SK-N-MC (cell line): ENCODE measurements at regions not wholly inside any gene's neighbourhood (a gene's known extent, or its start where the extent isn't known, plus 50 kb on each side); places are given as distances from the start of the nearest gene placed in this dataset.
A peak's percentile ranks its signal among the peaks of the same experiment; 100 is the strongest.

Experiments
- DNase-seq: peaks from one replicate; pipeline ENCODE4 v3.0.0-alpha.2; 2011; ENCODE audit warnings: low read depth, low spot score
- H3K27ac ChIP-seq: fragments of 200-600 bp; sonication (generic); 2 replicates; pipeline ENCODE4 v1.5.1; 2016; ENCODE audit warnings: mixed run types
- H3K36me3 ChIP-seq: fragments of 200-600 bp; sonication (generic); 2 replicates; pipeline ENCODE4 v1.6.1; 2017; ENCODE audit warnings: antibody characterized with exemption, low read length, mixed read lengths; ENCODE audit not compliant: insufficient read depth
- H3K4me3 ChIP-seq: fragments of 200-600 bp; sonication (generic); 2 replicates; pipeline ENCODE4 v1.5.1; 2016
- H3K9ac ChIP-seq: fragments of 200-600 bp; sonication (generic); 2 replicates; pipeline ENCODE4 v1.8.0; 2017; ENCODE audit warnings: mixed run types, mixed read lengths; ENCODE audit not compliant: insufficient read length
- H3K9me3 ChIP-seq: fragments of 200-600 bp; sonication (generic); 2 replicates; pipeline ENCODE4 v1.6.1; 2017; ENCODE audit warnings: low read depth, mild to moderate bottlenecking, antibody characterized with exemption, low read length, moderate library complexity, mixed read lengths
- EZH2 ChIP-seq: fragments of 200-600 bp; sonication (generic); IDR thresholded peaks from one replicate; pipeline ENCODE4 v1.6.1; 2017; ENCODE audit warnings: antibody characterized with exemption
- FOXP2 ChIP-seq: optimal IDR thresholded peaks from 2 replicates; pipeline ENCODE3; 2011; ENCODE audit warnings: mild to moderate bottlenecking, moderate library complexity; ENCODE audit not compliant: insufficient read depth; ENCODE audit errors: extremely low read length, control extremely low read depth
- POLR2AphosphoS5 ChIP-seq: IDR thresholded peaks from 2 replicates; pipeline ENCODE4 v1.6.1; 2012; ENCODE audit warnings: mild to moderate bottlenecking, low read depth, low read length, borderline replicate concordance

- peak overlapping the region; percentile 37; the same call in 1 of the 2 replicates for H3K27ac ChIP-seq
- no peak for TF ChIP-seq EZH2
- no peak for TF ChIP-seq POLR2AphosphoS5
- no peak for TF ChIP-seq FOXP2
Observed at GRCh38 chr4:188552741-188553275, 413.6 kb downstream of the TRIML1 start.

GRCh38 chr4:188554413-188554812 lies 415.2 kb downstream of the TRIML1 start:
- Histone ChIP-seq H3K4me3 (no peak overlapping the region), H3K36me3 (no peaks in the 10 kb centered on the region), H3K27ac (no peak overlapping the region), H3K9me3 (no peaks in the 10 kb centered on the region), H3K9ac (no peak overlapping the region)
- DNase-seq = no peak
- no peak for TF ChIP-seq EZH2
- TF ChIP-seq POLR2AphosphoS5 = no peak
- no peak for TF ChIP-seq FOXP2

More at GRCh38 chr4:188552741-188553275, 413.6 kb downstream of the TRIML1 start:
- peak; percentile 63 for DNase-seq
- Histone ChIP-seq H3K9ac (no peak overlapping the region), H3K9me3 (no peaks in the 10 kb centered on the region), H3K36me3 (no peaks in the 10 kb centered on the region), H3K4me3 (peak overlapping the region; percentile 21)

- H3K27ac ChIP-seq = no peak overlapping the region
- no peak overlapping the region for H3K4me3 ChIP-seq
- no peak overlapping the region for H3K9ac ChIP-seq
- no peaks in the 10 kb centered on the region for H3K9me3 ChIP-seq
- TF ChIP-seq POLR2AphosphoS5 (no peak), EZH2 (no peak), FOXP2 (no peak)
- H3K36me3 ChIP-seq = no peaks in the 10 kb centered on the region
- no peak for DNase-seq
Observed at GRCh38 chr4:188573104-188573503, 433.9 kb downstream of the TRIML1 start.

- Histone ChIP-seq H3K36me3 (no peaks in the 10 kb centered on the region), H3K27ac (no peak overlapping the region), H3K4me3 (no peak overlapping the region), H3K9ac (no peak overlapping the region), H3K9me3 (no peaks in the 10 kb centered on the region)
- DNase-seq = no peak
- TF ChIP-seq FOXP2 (no peak), EZH2 (no peak), POLR2AphosphoS5 (no peak)
Observed at GRCh38 chr4:188578657-188579056, 439.4 kb downstream of the TRIML1 start.

- Histone ChIP-seq H3K36me3 (no peaks in the 10 kb centered on the region), H3K9me3 (no peaks in the 10 kb centered on the region), H3K27ac (no peak overlapping the region), H3K4me3 (no peak overlapping the region), H3K9ac (no peak overlapping the region)
- no peak for DNase-seq
- TF ChIP-seq POLR2AphosphoS5 = no peak
- TF ChIP-seq FOXP2 = no peak
- no peak for TF ChIP-seq EZH2
Observed at GRCh38 chr4:188596021-188596420, 456.8 kb downstream of the TRIML1 start.

GRCh38 chr4:188603646-188604045 lies 464.4 kb downstream of the TRIML1 start:
- no peak for DNase-seq
- Histone ChIP-seq H3K27ac (no peak overlapping the region), H3K4me3 (no peak overlapping the region), H3K9me3 (no peaks in the 10 kb centered on the region), H3K9ac (no peak overlapping the region), H3K36me3 (no peaks in the 10 kb centered on the region)
- TF ChIP-seq POLR2AphosphoS5 (no peak), EZH2 (no peak), FOXP2 (no peak)

- Histone ChIP-seq H3K27ac (no peak overlapping the region), H3K9me3 (no peaks in the 10 kb centered on the region), H3K4me3 (no peak overlapping the region), H3K36me3 (no peaks in the 10 kb centered on the region), H3K9ac (no peak overlapping the region)
- no peak for DNase-seq
- no peak for TF ChIP-seq POLR2AphosphoS5
- TF ChIP-seq EZH2 = no peak
- no peak for TF ChIP-seq FOXP2
Observed at GRCh38 chr4:188606635-188607034, 467.4 kb downstream of the TRIML1 start.

GRCh38 chr4:188611143-188611542 lies 471.9 kb downstream of the TRIML1 start:
- DNase-seq = no peak
- Histone ChIP-seq H3K9ac (no peak overlapping the region), H3K4me3 (no peak overlapping the region), H3K36me3 (no peaks in the 10 kb centered on the region), H3K27ac (no peak overlapping the region), H3K9me3 (no peaks in the 10 kb centered on the region)
- TF ChIP-seq FOXP2 = no peak
- TF ChIP-seq POLR2AphosphoS5 = no peak
- TF ChIP-seq EZH2 = no peak

GRCh38 chr4:188612659-188613058 lies 473.4 kb downstream of the TRIML1 start:
- no peaks in the 10 kb centered on the region for H3K36me3 ChIP-seq
- no peak overlapping the region for H3K27ac ChIP-seq
- H3K9me3 ChIP-seq = no peaks in the 10 kb centered on the region
- DNase-seq = no peak
- no peak overlapping the region for H3K9ac ChIP-seq
- no peak overlapping the region for H3K4me3 ChIP-seq
- TF ChIP-seq EZH2 (no peak), POLR2AphosphoS5 (no peak), FOXP2 (no peak)
